ENCODE measurements at regions not wholly inside any gene's neighbourhood (a gene's known extent, or its start where the extent isn't known, plus 50 kb on each side); places are given as distances from the start of the nearest gene placed in this dataset.
A peak's percentile ranks its signal among the peaks of the same experiment; 100 is the strongest.

DNA sequence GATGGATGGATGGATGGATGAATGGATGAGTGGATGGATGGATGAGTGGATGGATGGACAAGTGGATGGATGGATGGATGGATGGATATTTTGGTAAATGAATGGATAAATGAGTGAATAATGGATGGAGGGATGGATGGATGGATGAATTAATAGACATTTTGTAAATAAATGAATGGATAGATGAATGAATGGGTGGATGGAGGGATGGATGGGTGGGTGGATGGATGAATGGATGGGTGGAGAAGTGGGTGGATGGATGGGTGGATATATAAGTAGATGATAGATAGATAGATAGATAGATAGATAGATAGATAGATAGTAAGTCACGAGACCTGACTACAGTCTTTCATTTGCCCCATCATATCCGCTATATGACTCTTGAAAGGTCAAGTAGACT lies 82.7 kb upstream of the OLFM1 start:
- WGBS (ENCODE audit: insufficient coverage, low coverage, missing lambda C conversion rate) = 0% methylated on average over 2 of the region's 2 CpGs
- no TSS peak for BruUV-seq (replicated peaks)
- intact Hi-C loops (cut with micrococcal nuclease) (no loop called here), in situ Hi-C loops (cut with MboI) (no loop called here)
- no peak overlapping the region for H2AFZ ChIP-seq (ENCODE audit: low read depth, low read length)
- H3K4me1 ChIP-seq (replicated peaks in 1 of 2; ENCODE audit: control insufficient read depth in 2 of 2, insufficient read depth in 2 of 2, low read length in 2 of 2) = no peaks in the 10 kb centered on the region
- peaks cover 2 to 10% of the 10 kb centered on the region in 2 experiments; a peak in 2 of 5 replicates for H3K27me3 ChIP-seq (ENCODE audit: control insufficient read depth in 2 of 2, insufficient read depth in 2 of 2, low read length in 2 of 2)
- ATAC-seq (no peak), DNase-seq (ENCODE audit: extremely low read depth in 1 of 4, low spot score in 3 of 4) (no peak), FAIRE-seq (no peak)
- ChIA-PET POLR2A (no interaction called here), CTCF (ENCODE audit: low intra/inter-chr PET ratio) (no interaction called here)
- H3K4me3 ChIP-seq = no peak overlapping the region
- TF ChIP-seq ZNF146 (CRISPR knock-in tag; IDR thresholded peaks at IDR 0.05; ENCODE audit: unreplicated experiment) (no peak), ZNF23 (CRISPR knock-in tag; IDR thresholded peaks at IDR 0.05) (no peak), PTTG1 (tag; IDR thresholded peaks at IDR 0.05; ENCODE audit: low read depth) (no peak), DACH1 (IDR thresholded peaks at IDR 0.05; ENCODE audit: partially characterized antibody) (peak; percentile 62)
- H3K9me3 ChIP-seq (replicated peaks; ENCODE audit: control insufficient read depth, insufficient read depth, low read depth, low read length) = no peaks in the 10 kb centered on the region
- no peak overlapping the region for H3K27ac ChIP-seq (ENCODE audit: extremely low read depth, low read depth, low read length)
- no peaks in the 10 kb centered on the region for H3K36me3 ChIP-seq (ENCODE audit: control insufficient read depth, insufficient read depth, low read length)
- H3K9me1 ChIP-seq (ENCODE audit: control insufficient read depth, insufficient read depth, low read length) = no peaks in the 10 kb centered on the region
- no peak overlapping the region for H3K4me2 ChIP-seq (ENCODE audit: insufficient read depth, low read length)
- no peaks in the 10 kb centered on the region for H4K20me1 ChIP-seq (replicated peaks; ENCODE audit: control insufficient read depth, insufficient read depth, low read length)
- H3K9ac ChIP-seq (ENCODE audit: insufficient read depth in 1 of 2, low read depth in 2 of 2, low read length in 2 of 2) = no peak overlapping the region
- no peaks in the 10 kb centered on the region for H3K79me2 ChIP-seq (ENCODE audit: control insufficient read depth, insufficient read depth, low read length)

DNA sequence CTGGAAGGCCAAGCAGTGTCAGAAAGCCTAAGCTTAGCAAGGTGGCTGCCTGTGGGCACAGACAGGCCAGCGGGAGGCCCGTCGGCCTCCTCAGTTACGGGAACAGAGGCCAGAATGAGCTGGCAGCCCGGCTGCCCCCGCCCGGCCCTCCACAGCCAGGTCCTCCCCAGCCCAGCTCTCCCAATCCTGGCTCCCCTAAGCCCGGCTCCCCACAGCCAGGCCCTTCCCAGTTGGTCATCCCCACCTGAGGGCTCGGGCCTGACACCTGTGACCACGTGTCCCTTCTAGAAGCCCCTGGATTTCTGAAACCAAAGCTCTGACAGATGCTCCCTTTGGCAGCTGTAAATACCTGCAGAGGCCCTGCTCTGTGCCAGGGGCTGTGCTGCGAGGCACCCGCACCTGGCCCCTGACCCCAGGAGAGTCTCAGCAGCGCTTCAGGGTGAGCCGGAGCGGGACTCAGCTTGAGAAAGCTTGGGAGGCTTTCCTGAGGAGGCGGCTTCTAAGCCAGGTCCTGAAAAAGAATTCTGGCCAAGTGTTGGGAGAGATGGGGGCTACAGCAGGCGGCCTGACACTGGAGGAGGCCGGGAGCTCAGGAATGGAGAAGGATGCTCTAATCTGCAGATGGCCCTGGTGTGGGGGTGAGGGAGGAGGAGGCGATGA lies 80.4 kb upstream of the OLFM1 start:
- Histone ChIP-seq H3K9ac (ENCODE audit: insufficient read depth in 1 of 2, low read depth in 2 of 2, low read length in 2 of 2) (no peak overlapping the region), H3K4me2 (ENCODE audit: insufficient read depth, low read length) (no peak overlapping the region), H2AFZ (ENCODE audit: low read depth, low read length) (no peak overlapping the region), H3K4me1 (replicated peaks in 1 of 2; ENCODE audit: control insufficient read depth in 2 of 2, insufficient read depth in 2 of 2, low read length in 2 of 2) (no peaks in the 10 kb centered on the region), H3K79me2 (ENCODE audit: control insufficient read depth, insufficient read depth, low read length) (no peaks in the 10 kb centered on the region), H3K9me1 (ENCODE audit: control insufficient read depth, insufficient read depth, low read length) (no peaks in the 10 kb centered on the region), H3K27me3 (ENCODE audit: control insufficient read depth in 2 of 2, insufficient read depth in 2 of 2, low read length in 2 of 2) (peaks cover 2 to 10% of the 10 kb centered on the region in 2 experiments; a peak in 3 of 5 replicates), H3K36me3 (ENCODE audit: control insufficient read depth, insufficient read depth, low read length) (no peaks in the 10 kb centered on the region), H3K9me3 (replicated peaks; ENCODE audit: control insufficient read depth, insufficient read depth, low read depth, low read length) (no peaks in the 10 kb centered on the region), H3K27ac (ENCODE audit: extremely low read depth, low read depth, low read length) (no peak overlapping the region), H4K20me1 (replicated peaks; ENCODE audit: control insufficient read depth, insufficient read depth, low read length) (no peaks in the 10 kb centered on the region), H3K4me3 (no peak overlapping the region)
- BruUV-seq (replicated peaks) = no TSS peak
- FAIRE-seq (no peak), DNase-seq (ENCODE audit: extremely low read depth in 1 of 4, low spot score in 3 of 4) (no peak), ATAC-seq (no peak)
- intact Hi-C loops (cut with micrococcal nuclease) (no loop called here), in situ Hi-C loops (cut with MboI) (no loop called here)
- WGBS (ENCODE audit: insufficient coverage, low coverage, missing lambda C conversion rate) = 2% methylated on average over 17 of the region's 19 CpGs
- POLR2A ChIA-PET = interaction anchor here (0.5 to 0.6 kb wide), 2 partner anchors 69 to 196 kb away, joined by 3 read pairs; no protein-coding TSS in a partner anchor
- CTCF ChIA-PET (ENCODE audit: low intra/inter-chr PET ratio) = no interaction called here
- no peak for TF ChIP-seq ZNF79 (CRISPR knock-in tag; IDR thresholded peaks at IDR 0.05; ENCODE audit: low read depth)
- no peak for TF ChIP-seq POU5F1 (IDR thresholded peaks at IDR 0.05; ENCODE audit: borderline replicate concordance, low read depth, low read length, partially characterized antibody)
- TF ChIP-seq, protein P1, sequence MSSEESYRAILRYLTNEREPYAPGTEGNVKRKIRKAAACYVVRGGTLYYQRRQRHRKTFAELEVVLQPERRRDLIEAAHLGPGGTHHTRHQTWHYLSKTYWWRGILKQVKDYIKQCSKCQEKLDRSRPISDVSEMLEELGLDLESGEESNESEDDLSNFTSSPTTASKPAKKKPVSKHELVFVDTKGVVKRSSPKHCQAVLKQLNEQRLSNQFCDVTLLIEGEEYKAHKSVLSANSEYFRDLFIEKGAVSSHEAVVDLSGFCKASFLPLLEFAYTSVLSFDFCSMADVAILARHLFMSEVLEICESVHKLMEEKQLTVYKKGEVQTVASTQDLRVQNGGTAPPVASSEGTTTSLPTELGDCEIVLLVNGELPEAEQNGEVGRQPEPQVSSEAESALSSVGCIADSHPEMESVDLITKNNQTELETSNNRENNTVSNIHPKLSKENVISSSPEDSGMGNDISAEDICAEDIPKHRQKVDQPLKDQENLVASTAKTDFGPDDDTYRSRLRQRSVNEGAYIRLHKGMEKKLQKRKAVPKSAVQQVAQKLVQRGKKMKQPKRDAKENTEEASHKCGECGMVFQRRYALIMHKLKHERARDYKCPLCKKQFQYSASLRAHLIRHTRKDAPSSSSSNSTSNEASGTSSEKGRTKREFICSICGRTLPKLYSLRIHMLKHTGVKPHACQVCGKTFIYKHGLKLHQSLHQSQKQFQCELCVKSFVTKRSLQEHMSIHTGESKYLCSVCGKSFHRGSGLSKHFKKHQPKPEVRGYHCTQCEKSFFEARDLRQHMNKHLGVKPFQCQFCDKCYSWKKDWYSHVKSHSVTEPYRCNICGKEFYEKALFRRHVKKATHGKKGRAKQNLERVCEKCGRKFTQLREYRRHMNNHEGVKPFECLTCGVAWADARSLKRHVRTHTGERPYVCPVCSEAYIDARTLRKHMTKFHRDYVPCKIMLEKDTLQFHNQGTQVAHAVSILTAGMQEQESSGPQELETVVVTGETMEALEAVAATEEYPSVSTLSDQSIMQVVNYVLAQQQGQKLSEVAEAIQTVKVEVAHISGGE (CRISPR knock-in tag; IDR thresholded peaks at IDR 0.05) = no peak
- TF ChIP-seq, protein P2, sequence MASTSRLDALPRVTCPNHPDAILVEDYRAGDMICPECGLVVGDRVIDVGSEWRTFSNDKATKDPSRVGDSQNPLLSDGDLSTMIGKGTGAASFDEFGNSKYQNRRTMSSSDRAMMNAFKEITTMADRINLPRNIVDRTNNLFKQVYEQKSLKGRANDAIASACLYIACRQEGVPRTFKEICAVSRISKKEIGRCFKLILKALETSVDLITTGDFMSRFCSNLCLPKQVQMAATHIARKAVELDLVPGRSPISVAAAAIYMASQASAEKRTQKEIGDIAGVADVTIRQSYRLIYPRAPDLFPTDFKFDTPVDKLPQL (IDR thresholded peaks at IDR 0.05; ENCODE audit: extremely low read depth, insufficient read length) = no peak
- no peak for TF ChIP-seq ILF3 (IDR thresholded peaks at IDR 0.05; ENCODE audit: borderline replicate concordance)
- TF ChIP-seq CBX8 (IDR thresholded peaks at IDR 0.05; ENCODE audit: borderline replicate concordance, extremely low read depth, low read depth, low read length, poor library complexity, severe bottlenecking) = no peak
- no peak for TF ChIP-seq RAD51 (IDR thresholded peaks at IDR 0.05; ENCODE audit: borderline replicate concordance, low read depth)
